GM12873 (cell line): ENCODE measurements at regions not wholly inside any gene's neighbourhood (a gene's known extent, or its start where the extent isn't known, plus 50 kb on each side); places are given as distances from the start of the nearest gene placed in this dataset.

Experiments
- CTCF ChIP-seq: IDR thresholded peaks from 2 replicates; pipeline ENCODE4 v1.5.1; 2012; ENCODE audit warnings: low read depth, mild to moderate bottlenecking, moderate library complexity, low read length, control low read depth; ENCODE audit not compliant: insufficient read depth; ENCODE audit errors: missing control alignments

GRCh38 chr12:128033473-128033872 lies 233.5 kb upstream of the TMEM132C start:
- TF ChIP-seq CTCF = no peak

GRCh38 chr12:128040971-128041370 lies 226.0 kb upstream of the TMEM132C start:
- no peak for TF ChIP-seq CTCF

- no peak for TF ChIP-seq CTCF
Measured at GRCh38 chr12:128042825-128043224, 224.1 kb upstream of the TMEM132C start.

- TF ChIP-seq CTCF = no peak
Measured at GRCh38 chr12:128043317-128043716, 223.7 kb upstream of the TMEM132C start.

GRCh38 chr12:128047266-128048060 lies 219.5 kb upstream of the TMEM132C start:
- no peak for TF ChIP-seq CTCF

GRCh38 chr12:128052331-128052730 lies 214.6 kb upstream of the TMEM132C start:
- TF ChIP-seq CTCF = no peak

- TF ChIP-seq CTCF = no peak
Measured at GRCh38 chr12:128052777-128053176, 214.2 kb upstream of the TMEM132C start.
